ENCODE measurements at regions not wholly inside any gene's neighbourhood (a gene's known extent, or its start where the extent isn't known, plus 50 kb on each side); places are given as distances from the start of the nearest gene placed in this dataset.
"Not testable (repeated sequence)": the region's sequence is repeated elsewhere in the genome, so short reads cannot be mapped to it uniquely, and the experiment has no call there.

- Mint-ChIP-seq H3K27me3 (peaks cover 13% of the 10 kb centered on the region), H3K36me3 (no peaks in the 10 kb centered on the region), H3K9me3 (ENCODE audit: low read depth) (no peaks in the 10 kb centered on the region), H3K4me3 (no peak overlapping the region), H3K27ac (no peak overlapping the region), H3K4me1 (peaks cover 2% of the 10 kb centered on the region)
- ATAC-seq (no peak), DNase-seq (no peak)
- CTCF ChIA-PET: no interaction called here
Measured at GRCh38 chr18:59063912-59064311, 75.8 kb upstream of the SEC11C start.

GRCh38 chr18:59065684-59066083, 74.0 kb upstream of the SEC11C start:
- H3K4me1 Mint-ChIP-seq: peaks cover 2% of the 10 kb centered on the region
- ATAC-seq: no peak

GRCh38 chr18:59067873-59068272, 71.8 kb upstream of the SEC11C start:
- peaks cover 6% of the 10 kb centered on the region for H3K27me3 Mint-ChIP-seq
- DNase-seq: no peak
- H3K27ac Mint-ChIP-seq: no peak overlapping the region
- H3K4me1 Mint-ChIP-seq: no peaks in the 10 kb centered on the region
- H3K36me3 Mint-ChIP-seq: no peaks in the 10 kb centered on the region
- H3K9me3 Mint-ChIP-seq (ENCODE audit: low read depth): no peaks in the 10 kb centered on the region
- no peak overlapping the region for H3K4me3 Mint-ChIP-seq
- no peak for ATAC-seq
- CTCF ChIA-PET: interaction anchor here (0.6 to 1.0 kb wide), 2 partner anchors 299 to 529 kb away, joined by 4 read pairs; no protein-coding TSS in a partner anchor

More at GRCh38 chr18:59065684-59066083, 74.0 kb upstream of the SEC11C start:
- DNase-seq: no peak
- H3K27ac Mint-ChIP-seq: no peak overlapping the region
- no peaks in the 10 kb centered on the region for H3K9me3 Mint-ChIP-seq (ENCODE audit: low read depth)
- no peak overlapping the region for H3K4me3 Mint-ChIP-seq
- H3K36me3 Mint-ChIP-seq: no peaks in the 10 kb centered on the region
- CTCF ChIA-PET: no interaction called here
- peaks cover 11% of the 10 kb centered on the region for H3K27me3 Mint-ChIP-seq

GRCh38 chr18:59068276-59069071, 71.2 kb upstream of the SEC11C start:
- H3K27ac Mint-ChIP-seq: no peak overlapping the region
- H3K4me3 Mint-ChIP-seq: no peak overlapping the region
- H3K4me1 Mint-ChIP-seq: no peaks in the 10 kb centered on the region
- DNase-seq (no peak), ATAC-seq (no peak)
- peaks cover 3% of the 10 kb centered on the region for H3K27me3 Mint-ChIP-seq
- no peaks in the 10 kb centered on the region for H3K9me3 Mint-ChIP-seq (ENCODE audit: low read depth)
- H3K36me3 Mint-ChIP-seq: no peaks in the 10 kb centered on the region
- CTCF ChIA-PET: interaction anchor here (1.0 to 5.0 kb wide), 2 partner anchors 288 to 300 kb away, joined by 4 to 63 read pairs; no protein-coding TSS in a partner anchor

- Mint-ChIP-seq H3K9me3 (ENCODE audit: low read depth) (no peaks in the 10 kb centered on the region), H3K36me3 (no peaks in the 10 kb centered on the region), H3K27me3 (no peaks in the 10 kb centered on the region), H3K4me1 (no peaks in the 10 kb centered on the region), H3K27ac (no peak overlapping the region), H3K4me3 (no peak overlapping the region)
- DNase-seq: peak; percentile 81
- CTCF ChIA-PET: interaction anchor here (0.7 to 5.0 kb wide), 31 partner anchors 9 to 546 kb away, joined by 3 to 63 read pairs (median 3); no protein-coding TSS in a partner anchor
- peak; percentile 78 for ATAC-seq
Measured at GRCh38 chr18:59070181-59070912, 69.3 kb upstream of the SEC11C start.

- no peaks in the 10 kb centered on the region for H3K9me3 Mint-ChIP-seq (ENCODE audit: low read depth)
- no peak overlapping the region for H3K4me3 Mint-ChIP-seq
- DNase-seq (no peak), ATAC-seq (no peak)
- H3K36me3 Mint-ChIP-seq: no peaks in the 10 kb centered on the region
- H3K4me1 Mint-ChIP-seq: no peaks in the 10 kb centered on the region
- H3K27ac Mint-ChIP-seq: no peak overlapping the region
- H3K27me3 Mint-ChIP-seq: peaks cover 6% of the 10 kb centered on the region
- CTCF ChIA-PET: interaction anchor here (1.0 to 5.0 kb wide), 2 partner anchors 11 to 293 kb away, joined by 4 to 63 read pairs; no protein-coding TSS in a partner anchor
Measured at GRCh38 chr18:59072727-59073421, 66.8 kb upstream of the SEC11C start.

GRCh38 chr18:59075923-59076322, 63.8 kb upstream of the SEC11C start:
- Mint-ChIP-seq H3K9me3 (ENCODE audit: low read depth) (no peaks in the 10 kb centered on the region), H3K4me3 (no peak overlapping the region), H3K27me3 (peaks cover 10% of the 10 kb centered on the region), H3K27ac (no peak overlapping the region), H3K36me3 (no peaks in the 10 kb centered on the region), H3K4me1 (no peaks in the 10 kb centered on the region)
- no peak for ATAC-seq
- CTCF ChIA-PET: no interaction called here
- DNase-seq: no peak

- no peak for DNase-seq
- no peak for ATAC-seq
- CTCF ChIA-PET: interaction anchor here (1.9 kb wide), 1 partner anchor 9 kb away, joined by 7 read pairs; no protein-coding TSS in a partner anchor
- Mint-ChIP-seq H3K4me1 (peaks cover 3% of the 10 kb centered on the region), H3K27ac (no peak overlapping the region), H3K4me3 (no peak overlapping the region), H3K27me3 (peaks cover 21% of the 10 kb centered on the region), H3K36me3 (no peaks in the 10 kb centered on the region), H3K9me3 (ENCODE audit: low read depth) (no peaks in the 10 kb centered on the region)
Measured at GRCh38 chr18:59079264-59079663, 60.4 kb upstream of the SEC11C start.

- not testable (repeated sequence) for H3K36me3 Mint-ChIP-seq
Measured at GRCh38 chr18:59079687-59080501, 59.8 kb upstream of the SEC11C start.

GRCh38 chr18:59083136-59083818, 56.4 kb upstream of the SEC11C start:
- H3K4me1 Mint-ChIP-seq: peaks cover 4% of the 10 kb centered on the region
- ATAC-seq (no peak), DNase-seq (no peak)
- H3K27me3 Mint-ChIP-seq: peaks cover 19% of the 10 kb centered on the region
- H3K4me3 Mint-ChIP-seq: no peak overlapping the region
- no peaks in the 10 kb centered on the region for H3K9me3 Mint-ChIP-seq (ENCODE audit: low read depth)
- no peak overlapping the region for H3K27ac Mint-ChIP-seq
- no peaks in the 10 kb centered on the region for H3K36me3 Mint-ChIP-seq
- CTCF ChIA-PET: interaction anchor here (0.5 to 2.4 kb wide), 5 partner anchors 13 to 319 kb away, joined by 3 to 11 read pairs (median 3); no protein-coding TSS in a partner anchor

More at GRCh38 chr18:59079687-59080501, 59.8 kb upstream of the SEC11C start:
- ATAC-seq; H3K9me3 Mint-ChIP-seq (ENCODE audit: low read depth); DNase-seq; H3K4me3 Mint-ChIP-seq; H3K27ac Mint-ChIP-seq; H3K4me1 Mint-ChIP-seq: not testable (repeated sequence)
- CTCF ChIA-PET: interaction anchor here (1.9 kb wide), 1 partner anchor 9 kb away, joined by 7 read pairs; no protein-coding TSS in a partner anchor
- peaks cover 22% of the 10 kb centered on the region for H3K27me3 Mint-ChIP-seq

GRCh38 chr18:59085126-59085794, 54.4 kb upstream of the SEC11C start:
- Mint-ChIP-seq H3K27me3 (peaks cover 14% of the 10 kb centered on the region), H3K4me1 (peaks cover 4% of the 10 kb centered on the region), H3K9me3 (ENCODE audit: low read depth) (no peaks in the 10 kb centered on the region), H3K4me3 (no peak overlapping the region), H3K36me3 (no peaks in the 10 kb centered on the region), H3K27ac (no peak overlapping the region)
- CTCF ChIA-PET: interaction anchor here (1.1 to 2.4 kb wide), 8 partner anchors 15 to 317 kb away, joined by 3 to 11 read pairs (median 4); no protein-coding TSS in a partner anchor
- ATAC-seq (no peak), DNase-seq (no peak)

Data from activated CD8-positive, alpha-beta memory T cell treated with anti-CD3 and anti-CD28 coated beads, Interleukin-2, amount 10 ng/mL, durations not matched to agents 7 days and 5 days (primary cell).